MM.1S (cell line): ENCODE measurements at regions not wholly inside any gene's neighbourhood (a gene's known extent, or its start where the extent isn't known, plus 50 kb on each side); places are given as distances from the start of the nearest gene placed in this dataset.

Source experiments
- CTCF ChIP-seq: fragments of 300-600 bp; sonication (generic); IDR thresholded peaks from 2 replicates; pipeline ENCODE4 v1.5.1; 2016; ENCODE audit warnings: antibody characterized with exemption, low read length, mixed read lengths
- EZH2 ChIP-seq: fragments of 300-600 bp; sonication (generic); optimal IDR thresholded peaks from 2 replicates; pipeline ENCODE3; 2017; ENCODE audit warnings: low read depth, mild to moderate bottlenecking, antibody characterized with exemption, low read length, mixed read lengths
- EZH2phosphoT487 ChIP-seq: fragments of 300-600 bp; sonication (generic); IDR thresholded peaks from 2 replicates; pipeline ENCODE4 v1.6.1; 2018; ENCODE audit warnings: antibody characterized with exemption, low read length

- TF ChIP-seq EZH2 (no peak), CTCF (no peak), EZH2phosphoT487 (no peak)
Observed at GRCh38 chr16:6678586-6678985, 654.1 kb upstream of the RBFOX1 start.
